AG09319 (cell line): ENCODE measurements at regions not wholly inside any gene's neighbourhood (a gene's known extent, or its start where the extent isn't known, plus 50 kb on each side); places are given as distances from the start of the nearest gene placed in this dataset.
"Not testable (repeated sequence)": the region's sequence is repeated elsewhere in the genome, so short reads cannot be mapped to it uniquely, and the experiment has no call there.

Experiments
- DNase-seq: peaks from one replicate; pipeline ENCODE4 v3.0.0-alpha.2; 2010; ENCODE audit warnings: low read depth; ENCODE audit errors: extremely low read depth
- TF ChIP-seq, protein P1 (sequence below): IDR thresholded peaks from 2 replicates; pipeline ENCODE4 v1.5.1; 2011; ENCODE audit warnings: low read depth, mild to moderate bottlenecking, inconsistent platforms, low read length, moderate library complexity

- TF ChIP-seq, protein P1, sequence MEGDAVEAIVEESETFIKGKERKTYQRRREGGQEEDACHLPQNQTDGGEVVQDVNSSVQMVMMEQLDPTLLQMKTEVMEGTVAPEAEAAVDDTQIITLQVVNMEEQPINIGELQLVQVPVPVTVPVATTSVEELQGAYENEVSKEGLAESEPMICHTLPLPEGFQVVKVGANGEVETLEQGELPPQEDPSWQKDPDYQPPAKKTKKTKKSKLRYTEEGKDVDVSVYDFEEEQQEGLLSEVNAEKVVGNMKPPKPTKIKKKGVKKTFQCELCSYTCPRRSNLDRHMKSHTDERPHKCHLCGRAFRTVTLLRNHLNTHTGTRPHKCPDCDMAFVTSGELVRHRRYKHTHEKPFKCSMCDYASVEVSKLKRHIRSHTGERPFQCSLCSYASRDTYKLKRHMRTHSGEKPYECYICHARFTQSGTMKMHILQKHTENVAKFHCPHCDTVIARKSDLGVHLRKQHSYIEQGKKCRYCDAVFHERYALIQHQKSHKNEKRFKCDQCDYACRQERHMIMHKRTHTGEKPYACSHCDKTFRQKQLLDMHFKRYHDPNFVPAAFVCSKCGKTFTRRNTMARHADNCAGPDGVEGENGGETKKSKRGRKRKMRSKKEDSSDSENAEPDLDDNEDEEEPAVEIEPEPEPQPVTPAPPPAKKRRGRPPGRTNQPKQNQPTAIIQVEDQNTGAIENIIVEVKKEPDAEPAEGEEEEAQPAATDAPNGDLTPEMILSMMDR, result no peak
- no peak for DNase-seq
Observed at GRCh38 chr17:20935740-20936139, 107.1 kb downstream of the USP22 start.

- TF ChIP-seq, protein P1, result no peak
- DNase-seq, result no peak
Observed at GRCh38 chr17:20938244-20938643, 104.6 kb downstream of the USP22 start.

GRCh38 chr17:20938988-20939615 is 103.7 kb downstream of the USP22 start:
- TF ChIP-seq, protein P1, result no peak
- DNase-seq, result no peak

GRCh38 chr17:20941872-20942271 is 100.9 kb downstream of the USP22 start:
- TF ChIP-seq, protein P1, result no peak

DNA sequence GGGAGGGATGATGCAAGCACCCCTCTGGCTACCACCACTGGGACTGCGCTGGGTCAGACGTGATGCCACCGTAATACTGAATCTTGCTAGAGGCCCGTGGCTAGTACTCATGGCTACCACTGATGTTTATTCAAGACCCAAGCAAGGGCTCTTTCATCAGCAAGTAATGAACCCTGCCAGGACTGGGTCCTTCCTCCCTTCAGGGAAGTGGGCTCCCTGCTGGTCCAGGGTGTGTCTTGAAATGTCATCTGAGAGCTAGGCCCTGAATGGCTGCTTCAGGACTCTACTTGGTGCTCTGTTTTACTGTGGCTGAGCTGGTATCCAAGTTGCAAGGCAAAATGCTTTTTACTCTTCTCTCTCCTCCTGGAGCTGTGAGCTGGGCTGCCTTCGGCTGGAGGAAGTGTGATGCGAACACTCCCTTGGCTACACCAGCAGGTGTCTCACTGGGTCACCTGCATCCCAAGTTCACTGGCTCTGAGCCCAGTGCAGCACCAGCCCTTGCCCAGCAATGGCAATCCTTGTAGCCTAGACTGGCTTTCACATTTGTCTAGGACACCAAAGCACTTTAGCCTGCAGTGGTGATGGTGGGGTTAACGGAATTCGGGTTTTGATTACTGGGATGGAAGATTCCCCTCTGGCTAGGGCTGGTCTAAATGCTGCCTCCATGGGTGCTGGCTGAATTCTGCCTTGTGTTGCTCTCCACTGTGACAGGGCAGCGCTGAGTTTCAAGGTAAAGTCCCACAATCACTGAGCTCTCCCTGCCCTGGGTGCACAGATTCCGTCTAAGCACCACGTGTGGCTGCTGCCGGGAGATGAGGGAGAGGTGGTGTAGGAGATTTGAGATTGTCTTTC is 98.6 kb downstream of the USP22 start:
- TF ChIP-seq, protein P1, result no peak
- no peak for DNase-seq

More at GRCh38 chr17:20941872-20942271, 100.9 kb downstream of the USP22 start:
- DNase-seq, result no peak

- DNase-seq, result not testable (repeated sequence)
Observed at GRCh38 chr17:20947708-20948107, 95.1 kb downstream of the USP22 start.

- TF ChIP-seq, protein P1, result no peak
- DNase-seq, result no peak
Observed at GRCh38 chr17:20948984-20949777, 93.6 kb downstream of the USP22 start.
